Suppressor macrophage treated with lipopolysaccharide for 4 hours (primary cell): ENCODE measurements at regions not wholly inside any gene's neighbourhood (a gene's known extent, or its start where the extent isn't known, plus 50 kb on each side); places are given as distances from the start of the nearest gene placed in this dataset.
"Not testable (repeated sequence)": the region's sequence is repeated elsewhere in the genome, so short reads cannot be mapped to it uniquely, and the experiment has no call there.

Experiments used
- DNase-seq: peaks from one replicate; pipeline ENCODE4 v3.0.0-alpha.2; 2020

DNA sequence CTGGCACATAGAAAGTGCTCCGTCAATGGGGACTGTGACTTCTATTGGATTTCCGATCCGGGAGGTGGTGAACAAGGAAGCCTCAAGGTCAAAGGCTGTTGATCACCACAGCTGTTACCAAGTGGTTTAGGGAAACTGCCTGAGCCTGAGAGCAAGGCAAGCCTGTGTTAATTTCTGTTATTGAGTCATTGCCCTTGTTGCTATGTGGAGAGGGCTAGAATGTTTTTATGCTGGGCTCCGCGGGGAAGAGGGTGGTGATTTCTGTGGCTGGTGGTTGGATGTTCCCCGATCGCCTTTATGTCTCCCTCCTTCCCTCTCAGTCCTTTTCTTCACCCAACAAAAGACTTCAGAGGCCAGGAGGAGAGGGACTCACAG is 108.5 kb upstream of the ALX4 start:
- DNase-seq = no peak

DNA sequence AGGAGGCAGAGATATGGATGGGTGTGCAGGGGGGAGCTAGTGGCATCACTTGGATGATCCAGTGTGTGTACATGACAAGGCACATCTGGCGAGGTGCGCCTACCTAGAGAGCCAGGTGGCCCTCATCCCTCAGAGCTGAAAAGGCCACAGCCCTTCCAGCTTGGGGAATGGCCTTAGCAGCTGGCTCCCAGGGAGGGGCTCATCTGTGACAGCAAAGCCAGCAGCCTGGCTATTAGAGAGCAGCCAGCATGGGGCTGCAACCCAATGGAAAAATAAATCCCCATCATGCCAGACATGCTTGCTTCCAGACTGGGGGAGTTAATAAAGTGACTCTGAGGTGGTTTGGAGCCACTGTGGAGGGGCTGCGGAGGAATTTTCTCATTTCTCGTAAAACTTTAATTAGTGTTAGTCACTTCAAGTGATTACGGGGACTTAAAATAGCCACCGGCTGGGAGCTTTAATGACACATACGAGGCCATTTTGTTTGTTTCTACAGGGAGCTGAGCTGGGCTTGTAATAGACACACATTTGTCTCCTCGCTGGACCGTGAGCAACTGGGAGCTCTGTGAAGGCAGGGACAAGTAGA is 111.2 kb upstream of the ALX4 start:
- no peak for DNase-seq

DNA sequence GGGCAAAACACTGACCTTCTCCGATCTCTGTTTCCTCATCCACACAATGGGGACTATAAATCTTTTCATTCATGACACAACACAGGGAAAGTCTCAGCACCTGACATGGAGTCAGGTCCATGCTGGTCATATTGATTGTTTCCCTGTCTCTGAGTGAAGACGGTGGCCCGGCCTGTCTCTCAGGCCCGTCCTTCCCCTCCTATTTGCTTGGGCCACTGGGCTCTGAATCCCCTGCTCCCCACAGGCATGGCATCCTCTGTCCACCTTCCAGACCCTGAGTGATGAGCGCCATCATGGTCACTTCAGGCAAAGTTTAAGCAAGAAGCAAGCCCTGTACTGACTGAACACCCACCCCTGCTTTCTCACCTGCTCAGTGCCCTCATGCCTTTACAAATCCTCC is 113.3 kb upstream of the ALX4 start:
- no peak for DNase-seq

DNA sequence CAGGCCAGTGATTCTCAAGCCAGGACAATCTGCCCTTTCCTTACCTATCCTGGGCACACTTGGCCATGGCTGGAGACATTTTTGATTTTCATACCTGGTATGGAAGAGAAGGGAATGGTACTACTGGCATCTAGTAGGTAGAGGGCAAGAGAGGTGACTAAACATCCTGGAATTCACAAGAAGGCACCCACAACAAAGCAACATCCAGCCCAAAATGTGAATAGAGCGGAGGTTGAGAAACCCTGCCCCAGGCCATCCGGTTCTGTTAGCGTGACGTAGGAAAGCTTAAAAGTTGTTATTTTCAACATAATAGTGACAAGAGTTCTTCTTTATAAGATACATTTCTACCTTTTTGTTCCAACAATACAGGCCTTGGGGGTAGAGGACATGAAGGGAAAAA is 114.9 kb upstream of the ALX4 start:
- no peak for DNase-seq

DNA sequence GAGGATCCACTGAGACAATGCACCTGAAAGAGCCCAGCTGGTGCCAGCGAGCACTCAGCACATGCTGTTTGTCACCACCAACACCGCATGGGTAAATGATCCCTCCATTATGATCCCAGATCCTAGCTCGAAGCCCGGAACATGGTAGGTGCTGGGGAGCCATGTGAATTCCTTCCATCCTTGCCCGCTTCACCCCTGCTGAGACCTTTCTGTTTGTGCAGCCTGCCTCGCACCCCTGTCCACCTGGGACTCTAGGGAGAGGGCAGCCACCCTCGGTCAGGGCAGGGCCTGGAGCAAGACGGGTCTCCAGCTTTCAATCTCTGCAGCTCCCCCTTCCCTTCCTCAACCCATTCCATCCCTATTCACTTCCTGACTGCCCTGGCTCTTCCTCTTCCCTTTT is 116.2 kb upstream of the ALX4 start:
- no peak for DNase-seq

DNA sequence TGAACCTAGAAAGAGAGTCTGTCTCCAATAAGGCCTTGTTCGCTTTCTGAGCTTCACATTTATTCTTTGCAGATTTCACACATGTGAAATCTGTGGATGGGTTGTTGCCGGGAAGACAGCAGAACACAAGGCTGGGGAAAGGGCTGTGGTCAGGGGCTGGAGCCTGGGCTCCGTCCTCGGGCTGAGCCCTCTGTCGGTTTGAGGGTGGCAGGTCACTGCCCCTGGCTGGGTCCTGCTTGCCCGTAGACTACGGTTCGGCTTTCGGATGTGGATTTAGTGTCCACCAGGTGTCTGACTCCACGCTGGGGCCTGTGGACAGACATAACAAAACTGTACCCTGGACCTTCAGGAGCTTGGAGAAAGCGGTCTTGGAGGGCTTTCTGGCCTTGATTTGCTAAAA is 117.0 kb upstream of the ALX4 start:
- no peak for DNase-seq

GRCh38 chr11:44427432-44427831 is 117.5 kb upstream of the ALX4 start:
- peak; percentile 29 for DNase-seq

- peak; percentile 5 for DNase-seq
Measured at GRCh38 chr11:44430140-44430539, 120.2 kb upstream of the ALX4 start.

- DNase-seq = no peak
Measured at GRCh38 chr11:44434191-44434590, 124.3 kb upstream of the ALX4 start.

DNA sequence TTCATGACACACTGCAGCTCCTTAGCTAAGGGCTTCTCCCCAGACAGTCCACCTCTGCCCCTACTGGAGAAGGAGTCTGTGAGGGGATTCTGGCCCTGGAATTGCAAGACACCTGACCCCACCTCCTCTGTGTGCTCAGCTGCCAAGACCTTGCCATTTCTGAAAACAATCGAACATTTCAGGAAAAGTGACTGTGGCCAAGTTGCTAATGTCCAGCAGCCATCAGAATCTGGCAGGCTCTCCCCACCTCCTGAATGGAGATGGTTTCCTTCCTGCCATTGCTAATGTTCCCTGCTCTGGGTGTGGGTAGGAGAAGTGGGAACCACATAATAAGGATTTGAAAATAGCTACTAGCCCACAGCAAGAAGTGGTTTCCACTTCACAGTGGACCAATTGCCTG is 127.2 kb upstream of the ALX4 start:
- no peak for DNase-seq

- DNase-seq = not testable (repeated sequence)
Measured at GRCh38 chr11:44442893-44443673, 122.4 kb upstream of the CD82 start.

GRCh38 chr11:44443836-44444769 is 121.4 kb upstream of the CD82 start:
- DNase-seq = no peak

GRCh38 chr11:44444770-44445321 is 120.6 kb upstream of the CD82 start:
- DNase-seq = no peak

GRCh38 chr11:44445500-44446365 is 119.7 kb upstream of the CD82 start:
- DNase-seq = no peak

DNA sequence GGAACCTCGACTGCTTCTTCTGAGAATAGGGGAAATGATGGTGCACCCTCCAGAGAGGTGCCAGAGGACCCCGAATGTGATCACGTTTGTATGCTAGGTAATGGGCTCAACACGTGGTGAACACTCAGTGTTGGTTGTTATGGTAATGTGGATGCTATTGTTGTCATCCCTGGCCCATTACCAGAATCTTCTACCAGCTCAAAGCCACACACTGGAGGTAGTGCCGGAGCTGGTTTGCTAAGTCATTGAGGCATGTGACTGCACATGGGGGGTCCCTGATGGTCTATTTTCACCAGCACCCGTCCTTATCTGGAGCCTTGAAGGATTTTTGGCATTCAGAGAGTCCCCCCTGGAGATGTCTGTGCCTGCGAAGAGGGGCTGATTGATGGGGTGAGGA is 119.1 kb upstream of the CD82 start:
- DNase-seq = no peak

GRCh38 chr11:44446996-44447771 is 118.3 kb upstream of the CD82 start:
- no peak for DNase-seq

DNA sequence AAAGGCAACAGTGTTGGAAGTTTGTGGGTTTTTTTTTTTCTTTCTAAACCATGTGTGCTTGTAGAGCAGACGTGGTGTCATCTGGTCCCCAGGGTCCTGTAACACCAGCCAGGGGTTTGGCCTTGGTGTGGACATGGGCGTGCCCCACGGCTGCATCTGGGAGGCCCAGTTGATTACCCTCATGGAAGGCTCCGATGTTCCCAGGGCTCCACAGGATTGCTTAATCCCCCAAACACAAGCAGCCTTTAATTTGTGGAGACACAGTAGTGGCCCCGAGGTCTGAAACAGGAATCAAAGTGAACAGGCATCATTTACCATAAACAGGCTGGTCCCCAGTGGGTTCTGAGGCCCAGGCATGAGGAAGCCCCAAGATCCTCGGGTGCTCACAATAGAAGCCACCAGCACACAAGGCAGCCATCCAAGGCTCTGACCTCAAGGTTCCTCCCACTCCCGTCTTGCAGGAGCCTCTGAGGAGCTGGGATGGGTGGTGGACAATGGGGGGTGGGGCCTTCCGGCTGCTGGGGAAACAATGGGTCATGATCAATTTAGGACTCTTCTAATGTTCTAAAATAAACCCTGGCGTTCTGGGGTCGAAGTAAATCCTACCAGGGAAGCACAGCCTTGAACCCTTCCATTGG is 115.0 kb upstream of the CD82 start:
- DNase-seq = no peak

DNA sequence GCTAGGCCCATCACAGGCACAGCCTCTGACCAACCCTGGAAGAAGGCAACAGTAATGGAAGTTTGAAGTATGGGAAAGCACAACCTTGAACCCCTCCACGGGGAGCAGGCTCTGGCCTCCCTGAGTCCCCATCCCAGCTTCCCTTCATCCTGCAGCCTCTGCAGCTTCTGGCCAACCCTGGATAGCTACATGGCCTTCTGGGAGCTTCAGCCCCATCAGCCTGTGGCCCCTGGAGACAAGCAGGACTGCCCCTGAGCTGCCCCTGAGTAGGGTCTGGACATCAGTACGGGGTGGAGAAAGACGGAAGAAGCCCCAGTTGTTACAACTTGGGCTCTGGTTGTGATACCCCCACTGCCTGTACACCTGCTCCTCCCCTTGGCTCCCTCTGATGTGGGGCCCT is 113.8 kb upstream of the CD82 start:
- no peak for DNase-seq

- DNase-seq = no peak
Measured at GRCh38 chr11:44452827-44453572, 112.5 kb upstream of the CD82 start.

DNA sequence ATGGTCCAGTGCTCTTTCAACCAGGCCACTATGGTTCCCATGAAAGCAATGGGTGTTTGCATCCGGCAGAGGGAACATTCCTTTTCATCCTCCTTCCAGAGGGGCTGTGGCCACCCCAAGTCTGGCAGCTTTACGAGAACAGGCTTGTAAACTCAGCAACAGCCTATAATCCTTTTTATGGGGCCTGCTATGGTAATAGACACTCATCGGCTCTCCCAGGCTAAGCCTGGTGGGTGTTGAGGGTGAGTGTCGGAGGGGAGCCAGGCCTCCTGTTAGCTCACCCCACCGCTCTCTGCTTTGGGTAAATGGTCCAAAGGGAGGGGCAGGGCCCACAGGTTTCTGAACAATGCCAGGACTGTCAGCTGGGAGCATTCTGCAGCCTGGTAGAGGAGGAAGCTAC is 111.6 kb upstream of the CD82 start:
- DNase-seq = no peak
